Left cardiac atrium (tissue), 4 donors: ENCODE measurements at regions not wholly inside any gene's neighbourhood (a gene's known extent, or its start where the extent isn't known, plus 50 kb on each side); places are given as distances from the start of the nearest gene placed in this dataset.

ENCODE experiments used
- ATAC-seq, 2 donors: fragments of 200-7000 bp; cut with Tn5 transposase; one replicate each; pipeline ENCODE4 v1.9.1; 2020; ENCODE audit warnings: mild to moderate bottlenecking in 2 of 2, moderate library complexity in 2 of 2
- DNase-seq: peaks from one replicate; pipeline ENCODE4 v3.0.0-alpha.2; 2020
- intact Hi-C, 2 donors: fragments of 100-400 bp; cut with DNase I; formaldehyde crosslinking; loops; one replicate each; pipeline versions ENCODE4 v1.14.1 to v1.15.1; 2022 to 2023
- donor health status: DM: no; HTN: yes; CAD: no.
- donor health status: DM: no; HTN: yes; CAD: no; lungs with severe emphysema.
- donor health status: DM: yes; HTN: yes; CAD: no.
- donor health status: Dilated cardiomyopathy.

DNA sequence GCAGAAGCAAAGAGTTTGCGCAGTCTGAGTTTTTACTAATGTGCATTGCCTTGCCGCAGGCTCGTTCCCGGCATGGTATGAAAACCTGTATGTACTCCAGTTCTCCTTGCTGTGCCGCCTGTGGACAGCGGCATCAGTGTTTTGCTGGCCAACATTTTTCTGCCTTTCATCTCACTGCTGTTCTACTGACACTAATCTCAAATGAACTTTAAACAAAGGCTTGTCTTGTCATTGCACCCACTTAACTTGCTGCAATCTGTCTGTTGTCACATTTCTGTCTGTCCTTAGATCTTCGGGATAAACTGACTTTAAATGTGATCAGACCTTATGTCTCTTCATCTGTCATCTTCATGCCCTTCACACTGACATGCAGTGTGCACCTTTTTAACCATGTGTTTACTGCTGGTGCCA is 71.7 kb upstream of the ZNRF2 start:
- intact Hi-C loops, result no loop called here
- peak in 1 of 2 donors; percentile 74 for ATAC-seq
- DNase-seq, result no peak

- no peak for ATAC-seq
- intact Hi-C loops, result no loop called here
- DNase-seq, result no peak
Measured at GRCh38 chr7:30213637-30214036, 70.8 kb upstream of the ZNRF2 start.

- no peak for ATAC-seq
- no peak for DNase-seq
- intact Hi-C loops, result no loop called here
Measured at GRCh38 chr7:30214651-30215137, 69.7 kb upstream of the ZNRF2 start.

DNA sequence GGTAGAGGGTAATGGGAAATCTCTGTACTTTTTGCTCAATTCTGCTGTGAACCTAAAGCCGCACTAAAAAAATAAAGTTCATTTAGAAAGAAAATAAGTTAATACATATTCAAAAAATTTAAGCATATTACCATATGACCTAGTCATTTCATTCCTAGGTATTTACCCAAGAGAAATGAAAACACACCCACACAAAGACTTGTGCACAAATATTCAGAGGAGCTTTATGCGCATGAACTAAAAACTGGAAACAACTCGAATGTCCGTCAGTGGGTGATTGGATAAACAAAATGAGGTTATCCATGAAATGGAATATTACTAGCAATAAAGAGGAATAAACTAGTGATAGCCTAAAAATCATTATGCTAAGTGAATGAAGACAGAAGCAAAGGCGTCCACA is 62.6 kb upstream of the ZNRF2 start:
- intact Hi-C loops, result no loop called here
- no peak for DNase-seq
- ATAC-seq, result no peak

DNA sequence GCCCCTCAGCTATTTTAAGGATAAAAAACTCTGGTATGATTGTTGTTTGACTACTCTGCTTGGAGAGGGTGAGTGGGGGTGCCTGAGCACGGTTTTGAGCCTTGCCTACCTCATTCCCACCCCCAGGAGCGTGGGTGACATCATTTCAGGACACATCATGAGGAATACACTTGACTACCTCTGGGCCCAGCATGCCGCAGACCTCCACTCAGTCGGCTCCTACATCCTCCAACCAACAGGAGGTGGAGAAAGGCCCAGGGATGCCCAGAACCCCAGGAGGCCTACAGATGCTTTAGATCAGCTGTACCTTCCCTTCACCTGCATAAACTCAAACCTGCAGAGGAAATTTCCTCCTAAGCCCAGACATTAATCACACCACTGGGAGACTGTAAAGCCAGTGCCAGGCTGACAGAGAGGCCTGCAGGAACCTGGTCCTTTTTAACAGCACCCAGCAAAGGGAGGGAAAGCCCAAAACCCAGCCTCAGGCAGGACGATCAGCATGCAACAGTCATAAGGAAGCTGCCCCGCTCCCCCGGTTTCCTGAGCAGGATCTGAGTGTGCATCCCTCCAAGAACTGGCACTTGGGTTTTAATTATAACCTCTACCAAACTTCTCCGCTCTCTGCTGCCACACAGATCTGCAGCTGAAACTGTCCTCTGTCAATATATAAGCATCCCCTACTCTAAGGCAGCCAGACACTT is 61.7 kb upstream of the ZNRF2 start:
- no peak for DNase-seq
- no peak for ATAC-seq
- intact Hi-C loops, result no loop called here

DNA sequence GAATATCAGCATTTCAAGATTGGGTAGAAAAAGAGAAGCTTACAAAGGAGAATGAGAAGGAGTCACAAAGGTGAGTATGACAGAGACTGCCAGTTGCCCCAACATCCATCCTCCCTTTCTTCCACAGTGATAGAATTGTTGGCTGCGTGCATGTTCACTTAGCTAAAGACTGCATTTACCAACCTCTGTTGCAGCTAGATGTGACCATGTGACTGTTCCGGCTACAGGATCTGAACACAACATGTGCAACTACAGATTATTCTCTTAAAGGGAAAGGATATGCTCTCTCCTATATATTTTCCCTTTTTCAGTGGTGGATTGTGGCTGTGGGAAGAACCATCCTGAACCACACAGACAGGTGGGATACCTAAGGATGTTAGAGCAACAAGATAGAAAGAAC is 60.5 kb upstream of the ZNRF2 start:
- DNase-seq, result no peak
- intact Hi-C loops, result no loop called here
- ATAC-seq, result no peak

- ATAC-seq, result peak in 1 of 2 donors; percentile 73
- intact Hi-C loops, result no loop called here
Measured at GRCh38 chr7:30224511-30225062, 59.8 kb upstream of the ZNRF2 start.

GRCh38 chr7:30225863-30226613 is 58.4 kb upstream of the ZNRF2 start:
- DNase-seq (peak; percentile 60), ATAC-seq (peak; percentile 87 to 92)
- intact Hi-C loops, result no loop called here

More at GRCh38 chr7:30224511-30225062, 59.8 kb upstream of the ZNRF2 start:
- DNase-seq, result no peak

DNA sequence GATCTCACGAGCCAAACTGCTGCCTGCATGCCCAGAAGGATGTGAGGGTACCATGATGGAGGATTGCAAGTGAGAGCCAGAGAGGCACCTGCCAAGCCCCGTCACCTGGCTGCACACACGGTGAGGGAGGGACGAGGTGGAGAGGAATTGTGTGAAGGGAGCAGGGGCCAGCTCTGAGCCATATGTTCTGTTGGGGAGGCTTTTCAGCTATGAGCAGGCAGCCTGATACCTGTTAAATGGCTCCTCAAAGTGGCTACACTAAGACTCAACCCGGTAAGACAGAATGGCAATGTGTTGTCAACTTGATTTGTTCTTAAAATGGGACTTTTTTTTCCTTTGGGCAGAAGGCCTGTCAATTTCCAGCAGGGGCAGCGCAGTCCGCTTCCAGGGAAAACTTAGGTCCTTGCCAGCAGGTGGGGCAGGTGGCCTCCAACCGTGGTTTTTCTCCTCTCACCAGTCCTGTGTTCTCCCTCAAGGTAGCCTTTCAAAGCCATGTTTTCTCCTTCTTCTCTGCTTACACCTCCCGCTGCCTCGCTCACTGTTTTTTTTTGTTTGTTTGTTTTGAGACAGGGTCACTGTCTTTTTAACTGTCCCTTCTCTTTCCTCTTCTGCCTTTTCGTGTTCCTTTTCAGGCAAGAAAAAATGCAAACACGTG is 57.7 kb upstream of the ZNRF2 start:
- ATAC-seq, result peak in 1 of 2 donors; percentile 5
- intact Hi-C loops, result no loop called here

GRCh38 chr7:30231271-30231670 is 53.1 kb upstream of the ZNRF2 start:
- ATAC-seq (no peak), DNase-seq (no peak)
- intact Hi-C loops, result no loop called here

More for the DNA sequence above, 57.7 kb upstream of the ZNRF2 start:
- no peak for DNase-seq

DNA sequence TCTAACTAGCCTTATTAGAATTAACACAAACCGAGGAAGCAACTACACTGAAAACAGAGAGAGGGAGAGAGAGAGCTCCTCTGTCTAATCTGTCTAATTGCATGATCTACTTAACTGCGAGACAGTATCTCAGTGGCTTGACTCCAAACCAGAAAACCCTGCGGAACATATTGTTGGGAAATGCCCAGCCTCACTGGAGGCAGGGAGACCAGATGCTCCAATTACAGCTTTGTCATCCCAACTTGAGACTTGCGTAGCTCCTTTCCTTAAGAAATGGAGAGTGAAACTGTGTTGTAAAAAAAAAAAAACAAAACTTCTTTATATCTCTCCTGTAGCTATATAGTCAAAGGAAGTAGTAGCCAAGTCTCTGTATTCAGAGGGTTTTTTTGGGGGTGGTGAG is 52.0 kb upstream of the ZNRF2 start:
- ATAC-seq, result no peak
- intact Hi-C loops, result no loop called here
- DNase-seq, result no peak
